ENCODE measurements at regions not wholly inside any gene's neighbourhood (a gene's known extent, or its start where the extent isn't known, plus 50 kb on each side); places are given as distances from the start of the nearest gene placed in this dataset.

- peak; percentile 49 for DNase-seq (ENCODE audit: low read depth)
- no peak overlapping the region for H3K4me3 ChIP-seq (ENCODE audit: low read length)
- no peak for TF ChIP-seq CTCF (IDR thresholded peaks at IDR 0.05; ENCODE audit: insufficient read depth, low read depth, low read length, missing control alignments)
These were observed 281.8 kb upstream of the TCF4 start for GRCh38 chr18:55869556-55870501.

GRCh38 chr18:55868909-55869308 lies 280.9 kb upstream of the TCF4 start:
- DNase-seq (ENCODE audit: low read depth) = peak; percentile 46
- no peak for TF ChIP-seq CTCF (IDR thresholded peaks at IDR 0.05; ENCODE audit: insufficient read depth, low read depth, low read length, missing control alignments)
- no peak overlapping the region for H3K4me3 ChIP-seq (ENCODE audit: low read length)

GRCh38 chr18:55866886-55867285 lies 278.9 kb upstream of the TCF4 start:
- H3K4me3 ChIP-seq (ENCODE audit: low read length) = no peak overlapping the region
- TF ChIP-seq CTCF (IDR thresholded peaks at IDR 0.05; ENCODE audit: insufficient read depth, low read depth, low read length, missing control alignments) = no peak
- DNase-seq (ENCODE audit: low read depth) = no peak

GRCh38 chr18:55866006-55866405 lies 278.0 kb upstream of the TCF4 start:
- no peak overlapping the region for H3K4me3 ChIP-seq (ENCODE audit: low read length)
- DNase-seq (ENCODE audit: low read depth) = no peak
- no peak for TF ChIP-seq CTCF (IDR thresholded peaks at IDR 0.05; ENCODE audit: insufficient read depth, low read depth, low read length, missing control alignments)

- no peak for DNase-seq (ENCODE audit: low read depth)
- TF ChIP-seq CTCF (IDR thresholded peaks at IDR 0.05; ENCODE audit: insufficient read depth, low read depth, low read length, missing control alignments) = no peak
- H3K4me3 ChIP-seq (ENCODE audit: low read length) = no peak overlapping the region
These were observed 276.3 kb upstream of the TCF4 start for GRCh38 chr18:55864281-55864680.

- no peak for DNase-seq (ENCODE audit: low read depth)
- no peak for TF ChIP-seq CTCF (IDR thresholded peaks at IDR 0.05; ENCODE audit: insufficient read depth, low read depth, low read length, missing control alignments)
- no peak overlapping the region for H3K4me3 ChIP-seq (ENCODE audit: low read length)
These were observed 275.9 kb upstream of the TCF4 start for GRCh38 chr18:55863876-55864275.

GRCh38 chr18:55863391-55863706 lies 275.4 kb upstream of the TCF4 start:
- H3K4me3 ChIP-seq (ENCODE audit: low read length) = no peak overlapping the region
- no peak for TF ChIP-seq CTCF (IDR thresholded peaks at IDR 0.05; ENCODE audit: insufficient read depth, low read depth, low read length, missing control alignments)
- DNase-seq (ENCODE audit: low read depth) = no peak
